LNCAP (cell line): ENCODE measurements at regions not wholly inside any gene's neighbourhood (a gene's known extent, or its start where the extent isn't known, plus 50 kb on each side); places are given as distances from the start of the nearest gene placed in this dataset.

Experiments
- TF ChIP-seq, protein P1 (sequence below): fragments of 450-650 bp; IDR thresholded peaks from 2 replicates; pipeline ENCODE4 v1.5.1; 2017; ENCODE audit warnings: mild to moderate bottlenecking

DNA sequence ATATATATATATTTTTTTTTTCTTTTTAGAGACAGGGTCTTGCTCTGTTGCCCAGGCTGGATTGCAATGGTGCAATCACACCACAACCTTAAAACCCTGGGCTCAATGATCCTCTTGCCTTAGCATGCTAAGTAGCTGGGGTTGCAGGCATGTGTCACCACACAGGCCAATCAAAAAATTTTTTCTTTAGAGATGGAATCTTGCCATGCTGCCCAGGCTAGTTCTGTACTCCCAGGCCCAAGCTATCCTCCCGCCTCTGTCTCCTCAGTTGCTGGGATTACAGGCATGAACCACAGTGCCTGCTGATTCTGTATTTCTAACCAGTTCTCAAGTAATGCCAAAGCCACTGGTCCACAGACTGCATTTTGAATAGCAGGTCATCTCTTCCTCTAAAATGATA lies 291.3 kb upstream of the ZPLD1 start:
- TF ChIP-seq, protein P1, sequence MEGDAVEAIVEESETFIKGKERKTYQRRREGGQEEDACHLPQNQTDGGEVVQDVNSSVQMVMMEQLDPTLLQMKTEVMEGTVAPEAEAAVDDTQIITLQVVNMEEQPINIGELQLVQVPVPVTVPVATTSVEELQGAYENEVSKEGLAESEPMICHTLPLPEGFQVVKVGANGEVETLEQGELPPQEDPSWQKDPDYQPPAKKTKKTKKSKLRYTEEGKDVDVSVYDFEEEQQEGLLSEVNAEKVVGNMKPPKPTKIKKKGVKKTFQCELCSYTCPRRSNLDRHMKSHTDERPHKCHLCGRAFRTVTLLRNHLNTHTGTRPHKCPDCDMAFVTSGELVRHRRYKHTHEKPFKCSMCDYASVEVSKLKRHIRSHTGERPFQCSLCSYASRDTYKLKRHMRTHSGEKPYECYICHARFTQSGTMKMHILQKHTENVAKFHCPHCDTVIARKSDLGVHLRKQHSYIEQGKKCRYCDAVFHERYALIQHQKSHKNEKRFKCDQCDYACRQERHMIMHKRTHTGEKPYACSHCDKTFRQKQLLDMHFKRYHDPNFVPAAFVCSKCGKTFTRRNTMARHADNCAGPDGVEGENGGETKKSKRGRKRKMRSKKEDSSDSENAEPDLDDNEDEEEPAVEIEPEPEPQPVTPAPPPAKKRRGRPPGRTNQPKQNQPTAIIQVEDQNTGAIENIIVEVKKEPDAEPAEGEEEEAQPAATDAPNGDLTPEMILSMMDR, result no peak

DNA sequence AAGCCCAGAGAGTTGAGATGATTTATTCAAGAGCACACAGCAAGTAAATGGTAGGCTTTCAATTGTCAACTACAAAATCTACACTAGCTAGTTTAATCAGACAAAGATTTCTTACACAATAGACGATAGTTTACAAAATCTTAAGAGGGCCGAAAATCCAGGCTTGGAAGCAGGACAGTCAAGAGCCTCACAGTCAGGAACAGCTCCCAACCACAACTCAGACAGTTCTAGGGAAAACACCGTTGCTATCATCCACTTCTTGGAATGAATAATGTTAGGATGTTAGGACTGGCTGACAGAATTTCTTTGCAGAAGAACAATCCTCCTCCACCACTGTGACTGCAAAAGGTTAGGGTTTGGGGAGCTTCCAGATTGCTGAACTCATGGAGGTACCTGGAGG lies 290.8 kb upstream of the ZPLD1 start:
- TF ChIP-seq, protein P1, result no peak

DNA sequence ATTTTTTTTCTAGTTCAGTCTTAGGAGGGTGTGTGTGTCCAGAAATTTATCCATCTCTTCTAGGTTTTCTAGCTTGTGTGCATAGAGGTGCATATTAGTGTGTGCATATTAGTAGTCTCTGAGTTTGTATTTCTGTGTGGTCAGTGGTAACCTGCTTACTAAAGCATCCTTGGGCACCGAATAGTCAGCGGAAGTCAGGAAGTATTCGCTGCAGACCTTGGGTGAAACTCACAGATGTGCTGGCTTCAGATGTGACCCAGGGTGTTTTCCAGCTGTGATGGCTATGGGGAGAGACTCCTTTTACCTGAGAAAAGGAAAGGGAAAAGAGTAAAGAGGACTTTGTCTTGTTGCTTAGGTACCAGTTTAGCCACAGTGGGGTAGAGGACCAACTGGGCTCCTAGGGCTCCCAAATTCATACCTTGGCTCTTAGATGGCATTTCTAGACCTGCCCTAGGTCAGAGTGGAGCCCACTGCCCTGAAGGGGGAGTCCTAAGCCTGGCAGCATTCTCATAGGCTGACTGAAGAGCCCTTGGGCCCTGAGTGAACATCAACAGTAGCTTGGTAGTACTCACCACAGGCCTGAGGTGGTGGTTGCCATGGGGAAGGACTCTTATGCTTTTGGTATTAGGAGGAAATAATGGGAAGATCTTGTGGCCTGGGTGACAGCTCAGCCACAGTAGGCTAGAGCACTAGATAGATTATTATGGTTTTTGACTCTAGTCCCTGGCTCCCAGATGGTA lies 286.0 kb upstream of the ZPLD1 start:
- TF ChIP-seq, protein P1, result no peak

DNA sequence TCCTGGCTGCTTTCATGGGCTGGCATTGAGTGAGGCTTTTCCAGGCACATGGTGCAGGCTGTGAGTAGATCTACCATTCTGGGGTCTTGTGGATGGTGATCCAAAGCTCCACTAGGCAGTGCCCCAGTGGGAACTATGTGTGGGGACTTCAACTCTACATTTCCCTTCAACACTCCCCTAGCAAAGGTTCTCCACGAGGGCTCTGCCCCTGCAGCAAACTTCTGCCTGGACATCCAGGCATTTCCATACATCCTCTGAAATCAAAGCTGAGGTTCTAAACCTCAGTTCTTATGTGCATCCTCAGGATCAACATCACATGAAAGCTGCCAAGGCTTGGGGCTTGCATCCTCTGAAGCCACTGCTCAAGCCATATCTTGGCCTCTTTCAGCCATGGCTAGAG lies 282.9 kb upstream of the ZPLD1 start:
- TF ChIP-seq, protein P1, result no peak

DNA sequence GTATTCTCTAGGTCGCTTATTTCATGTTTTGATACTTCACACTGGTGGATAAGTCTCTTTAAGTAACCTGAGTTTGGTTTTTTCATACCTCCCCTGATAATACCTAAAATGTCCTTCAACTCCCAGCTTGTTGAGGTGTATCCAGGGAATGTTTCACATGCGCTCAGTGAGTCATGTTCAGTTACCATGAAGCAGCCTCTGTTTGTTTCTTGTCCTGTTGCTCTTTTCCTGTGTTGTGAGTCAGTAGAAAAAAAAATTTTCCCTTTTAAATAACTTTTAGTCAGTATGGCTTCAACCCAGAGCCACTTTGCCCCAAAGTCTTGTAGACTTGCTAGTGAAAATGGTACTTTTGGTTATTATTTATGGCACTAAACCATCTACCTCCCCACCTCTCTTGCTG lies 278.4 kb upstream of the ZPLD1 start:
- TF ChIP-seq, protein P1, result no peak

DNA sequence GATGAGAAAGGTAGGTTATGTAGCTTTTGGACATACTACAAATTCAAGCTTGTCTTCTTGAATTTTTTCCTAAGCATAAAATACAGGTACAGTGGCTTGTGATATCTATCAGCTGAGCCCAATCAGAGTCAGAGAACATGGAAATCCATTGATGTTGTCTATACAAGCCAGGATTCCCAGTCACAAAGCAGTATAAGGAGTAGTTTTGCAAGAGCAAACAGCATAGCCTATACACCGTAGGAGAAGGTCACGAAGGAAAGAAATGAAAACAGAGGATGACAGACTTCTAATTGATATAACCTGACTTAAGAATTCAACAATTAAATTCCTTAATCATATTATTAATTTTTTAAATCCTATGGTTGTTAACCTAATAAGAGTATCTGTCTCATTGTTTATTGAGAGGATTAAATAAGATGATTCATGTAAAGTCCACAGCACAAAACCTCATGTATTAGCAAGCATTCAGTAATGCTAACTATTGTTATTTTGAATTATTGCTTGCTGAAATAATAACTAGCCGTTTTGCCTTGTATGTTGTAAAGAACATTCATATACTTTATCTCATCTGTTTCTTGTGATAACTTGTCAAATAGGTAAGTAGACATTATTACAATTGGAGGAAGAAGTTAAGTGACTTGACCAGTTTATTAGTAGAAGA lies 276.6 kb upstream of the ZPLD1 start:
- TF ChIP-seq, protein P1, result no peak

DNA sequence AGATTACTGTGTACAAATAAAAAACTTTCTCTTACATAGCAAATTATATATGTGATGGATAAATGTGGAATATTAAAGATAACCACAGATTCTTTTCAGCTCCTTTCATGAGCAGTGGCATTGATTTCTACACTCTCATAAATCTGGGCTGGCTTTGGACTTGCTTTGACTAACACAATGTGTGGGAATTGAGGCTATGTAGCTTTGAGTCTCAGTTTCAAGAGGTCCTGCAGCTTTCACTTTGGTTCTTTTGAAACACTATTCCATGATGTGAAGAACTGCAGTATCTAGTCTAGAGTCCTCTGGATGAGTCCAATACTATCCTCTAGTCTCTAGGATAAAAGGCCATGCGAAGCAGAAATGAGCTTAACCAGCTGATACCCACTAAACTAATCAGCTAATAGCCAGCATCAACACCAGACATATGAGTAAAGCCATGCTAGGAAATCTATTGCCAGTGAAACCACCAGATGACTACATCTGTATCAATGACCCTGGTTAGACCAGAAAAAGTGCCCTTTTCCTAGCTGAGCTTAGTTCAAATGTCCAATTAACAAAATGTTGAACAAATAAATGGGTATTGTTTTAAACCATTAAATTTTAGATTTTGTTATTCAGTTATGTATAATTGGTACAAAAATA lies 274.9 kb upstream of the ZPLD1 start:
- TF ChIP-seq, protein P1, result no peak
